ENCODE measurements at regions not wholly inside any gene's neighbourhood (a gene's known extent, or its start where the extent isn't known, plus 50 kb on each side); places are given as distances from the start of the nearest gene placed in this dataset.

- DNase-seq (ENCODE audit: low read depth): no peak
Observed at GRCh38 chr4:23741681-23742191, 148.1 kb downstream of the PPARGC1A start.

GRCh38 chr4:23737571-23737970, 152.3 kb downstream of the PPARGC1A start:
- DNase-seq (ENCODE audit: low read depth): no peak

- DNase-seq (ENCODE audit: low read depth): no peak
Observed at GRCh38 chr4:23736466-23736865, 153.4 kb downstream of the PPARGC1A start.

GRCh38 chr4:23734000-23734399, 155.8 kb downstream of the PPARGC1A start:
- no peak for DNase-seq (ENCODE audit: low read depth)

GRCh38 chr4:23733476-23733875, 156.4 kb downstream of the PPARGC1A start:
- DNase-seq (ENCODE audit: low read depth): no peak

- DNase-seq (ENCODE audit: low read depth): no peak
Observed at GRCh38 chr4:23730998-23731397, 158.8 kb downstream of the PPARGC1A start.

GRCh38 chr4:23728971-23729370, 160.9 kb downstream of the PPARGC1A start:
- peak; percentile 4 for DNase-seq (ENCODE audit: low read depth)

GRCh38 chr4:23728393-23728792, 161.5 kb downstream of the PPARGC1A start:
- peak; percentile 87 for DNase-seq (ENCODE audit: low read depth)

- no peak for DNase-seq (ENCODE audit: low read depth)
Observed at GRCh38 chr4:23720556-23720955, 169.3 kb downstream of the PPARGC1A start.

GRCh38 chr4:23718435-23718834, 171.4 kb downstream of the PPARGC1A start:
- DNase-seq (ENCODE audit: low read depth): no peak

GRCh38 chr4:23717528-23718248, 172.2 kb downstream of the PPARGC1A start:
- DNase-seq (ENCODE audit: low read depth): peak; percentile 27

GRCh38 chr4:23710298-23710697, 179.5 kb downstream of the PPARGC1A start:
- no peak for DNase-seq (ENCODE audit: low read depth)

GRCh38 chr4:23707652-23708026, 182.2 kb downstream of the PPARGC1A start:
- DNase-seq (ENCODE audit: low read depth): no peak

GRCh38 chr4:23706972-23707651, 182.7 kb downstream of the PPARGC1A start:
- no peak for DNase-seq (ENCODE audit: low read depth)

GRCh38 chr4:23700197-23700596, 189.7 kb downstream of the PPARGC1A start:
- DNase-seq (ENCODE audit: low read depth): no peak

GRCh38 chr4:23697722-23698121, 192.1 kb downstream of the PPARGC1A start:
- no peak for DNase-seq (ENCODE audit: low read depth)

- no peak for DNase-seq (ENCODE audit: low read depth)
Observed at GRCh38 chr4:23697001-23697528, 192.8 kb downstream of the PPARGC1A start.

- DNase-seq (ENCODE audit: low read depth): no peak
Observed at GRCh38 chr4:23686169-23686897, 203.5 kb downstream of the PPARGC1A start.

- no peak for DNase-seq (ENCODE audit: low read depth)
Observed at GRCh38 chr4:23685471-23685870, 204.4 kb downstream of the PPARGC1A start.

GRCh38 chr4:23680671-23681518, 209.0 kb downstream of the PPARGC1A start:
- DNase-seq (ENCODE audit: low read depth): no peak

GRCh38 chr4:23674694-23675093, 215.2 kb downstream of the PPARGC1A start:
- DNase-seq (ENCODE audit: low read depth): no peak

All from Daoy (cell line).